ENCODE measurements at regions not wholly inside any gene's neighbourhood (a gene's known extent, or its start where the extent isn't known, plus 50 kb on each side); places are given as distances from the start of the nearest gene placed in this dataset.
"Not testable (repeated sequence)": the region's sequence is repeated elsewhere in the genome, so short reads cannot be mapped to it uniquely, and the experiment has no call there.

DNA sequence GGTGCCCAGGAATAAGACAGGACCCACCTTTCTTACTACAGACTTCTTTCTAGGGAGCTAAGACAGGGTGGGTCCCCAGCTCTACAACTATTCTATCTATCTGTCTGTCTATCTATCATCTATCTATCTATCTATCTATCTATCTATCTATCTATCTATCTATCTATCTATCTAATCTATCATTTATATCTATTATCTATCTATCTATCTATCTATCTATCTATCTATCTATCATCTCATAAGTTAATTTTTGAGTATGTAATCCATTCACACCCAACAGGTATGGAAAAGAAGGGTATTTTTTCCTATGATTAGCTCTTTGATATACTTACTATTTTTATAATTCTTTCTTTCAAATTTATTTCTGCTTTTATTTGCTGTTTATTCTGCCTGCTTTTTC, 55.9 kb downstream of the BAMBI start:
- no peaks in the 10 kb centered on the region for H3K36me3 Mint-ChIP-seq
- H3K27ac Mint-ChIP-seq = no peak overlapping the region
- H3K4me3 Mint-ChIP-seq = no peak overlapping the region
- peaks cover 7% of the 10 kb centered on the region for H3K4me1 Mint-ChIP-seq
- peaks cover 7% of the 10 kb centered on the region for H3K9me3 Mint-ChIP-seq
- peaks cover 1% of the 10 kb centered on the region for H3K27me3 Mint-ChIP-seq
- ATAC-seq = no peak

- no peak overlapping the region for H3K4me3 Mint-ChIP-seq
- H3K27ac Mint-ChIP-seq = no peak overlapping the region
- peaks cover 5% of the 10 kb centered on the region for H3K27me3 Mint-ChIP-seq
- peaks cover 7% of the 10 kb centered on the region for H3K9me3 Mint-ChIP-seq
- H3K4me1 Mint-ChIP-seq = peaks cover 7% of the 10 kb centered on the region
- ATAC-seq = no peak
- H3K36me3 Mint-ChIP-seq = no peaks in the 10 kb centered on the region
These were observed 56.3 kb downstream of the BAMBI start for GRCh38 chr10:28733647-28734046.

- Mint-ChIP-seq H3K27me3 (peaks cover 10% of the 10 kb centered on the region), H3K9me3 (peaks cover 7% of the 10 kb centered on the region), H3K4me3 (no peak overlapping the region), H3K27ac (no peak overlapping the region), H3K4me1 (peaks cover 7% of the 10 kb centered on the region), H3K36me3 (no peaks in the 10 kb centered on the region)
- ATAC-seq = no peak
These were observed 57.8 kb downstream of the BAMBI start for GRCh38 chr10:28734938-28735759.

DNA sequence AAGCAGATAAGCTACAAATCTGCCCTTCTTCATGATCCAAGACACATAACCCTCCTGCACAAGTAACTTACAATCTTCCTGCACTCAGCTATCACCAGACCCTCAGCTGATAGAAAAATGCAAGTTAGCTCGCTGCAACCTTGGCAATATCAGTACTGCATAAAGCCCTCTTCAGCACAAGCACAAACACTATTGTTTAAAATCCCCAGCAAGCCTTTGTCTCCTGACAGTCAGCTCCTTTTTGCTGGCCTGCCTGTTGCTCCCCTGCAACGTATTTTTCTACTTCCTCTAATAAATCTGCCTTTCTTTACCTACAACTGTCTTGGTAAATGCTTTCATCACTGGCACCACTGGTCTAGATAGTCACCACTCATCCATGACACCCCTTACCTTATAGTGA, 59.8 kb downstream of the BAMBI start:
- Mint-ChIP-seq H3K36me3 (no peaks in the 10 kb centered on the region), H3K27ac (no peak overlapping the region), H3K4me1 (no peaks in the 10 kb centered on the region), H3K27me3 (peaks cover 10% of the 10 kb centered on the region), H3K4me3 (no peak overlapping the region), H3K9me3 (peaks cover 7% of the 10 kb centered on the region)
- no peak for ATAC-seq

GRCh38 chr10:28738200-28738599, 60.9 kb downstream of the BAMBI start:
- Mint-ChIP-seq H3K9me3 (peaks cover 3% of the 10 kb centered on the region), H3K27ac (no peak overlapping the region), H3K36me3 (no peaks in the 10 kb centered on the region), H3K4me1 (no peaks in the 10 kb centered on the region), H3K27me3 (peaks cover 10% of the 10 kb centered on the region), H3K4me3 (no peak overlapping the region)
- ATAC-seq = no peak

GRCh38 chr10:28743576-28743975, 66.3 kb downstream of the BAMBI start:
- Mint-ChIP-seq H3K4me1 (no peaks in the 10 kb centered on the region), H3K27me3 (peaks cover 5% of the 10 kb centered on the region), H3K4me3 (no peak overlapping the region), H3K9me3 (peaks cover under 1% of the 10 kb centered on the region), H3K27ac (no peak overlapping the region), H3K36me3 (no peaks in the 10 kb centered on the region)
- ATAC-seq = no peak

DNA sequence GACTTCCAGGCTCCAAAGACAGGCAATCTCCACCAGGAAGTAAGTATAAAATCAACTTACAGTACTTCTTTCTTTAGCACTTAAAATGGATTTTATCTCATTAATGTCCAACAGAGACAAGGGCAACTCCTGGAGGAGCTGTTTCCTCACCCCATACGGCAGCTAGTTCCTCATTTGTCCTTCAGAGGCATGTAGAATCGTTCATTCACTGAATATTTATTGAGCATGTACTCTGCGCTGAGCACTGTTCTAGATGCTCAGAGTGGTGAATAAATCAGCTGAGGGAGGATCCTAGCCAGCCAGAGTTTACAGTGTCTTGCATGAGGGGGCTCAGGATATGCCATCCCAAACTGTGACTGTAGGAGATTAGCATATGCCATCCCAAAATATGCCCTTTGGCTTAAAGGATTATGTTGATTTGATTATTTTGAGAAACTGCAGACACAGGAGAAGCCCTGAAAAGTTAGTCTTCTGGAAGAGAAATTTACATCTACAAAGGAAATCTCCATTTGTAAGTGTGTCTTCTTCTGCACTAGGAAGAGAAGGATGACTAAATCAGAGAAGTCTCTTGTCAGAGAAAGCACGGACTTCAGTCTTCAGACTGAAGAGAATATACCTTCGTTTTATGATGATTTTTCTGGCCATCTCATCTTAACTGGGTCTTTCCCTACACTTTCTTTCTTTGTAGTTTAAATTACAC, 66.9 kb downstream of the BAMBI start:
- no peaks in the 10 kb centered on the region for H3K36me3 Mint-ChIP-seq
- peaks cover 4% of the 10 kb centered on the region for H3K9me3 Mint-ChIP-seq
- no peak for ATAC-seq
- H3K27me3 Mint-ChIP-seq = no peaks in the 10 kb centered on the region
- H3K4me3 Mint-ChIP-seq = no peak overlapping the region
- H3K4me1 Mint-ChIP-seq = no peaks in the 10 kb centered on the region
- H3K27ac Mint-ChIP-seq = no peak overlapping the region

- H3K4me1 Mint-ChIP-seq = no peaks in the 10 kb centered on the region
These were observed 77.8 kb downstream of the BAMBI start for GRCh38 chr10:28754930-28755718.

GRCh38 chr10:28761084-28761846, 83.9 kb downstream of the BAMBI start:
- no peaks in the 10 kb centered on the region for H3K27me3 Mint-ChIP-seq
- H3K36me3 Mint-ChIP-seq = no peaks in the 10 kb centered on the region
- no peaks in the 10 kb centered on the region for H3K4me1 Mint-ChIP-seq
- H3K4me3 Mint-ChIP-seq = no peak overlapping the region
- peaks cover 4% of the 10 kb centered on the region for H3K9me3 Mint-ChIP-seq
- no peak overlapping the region for H3K27ac Mint-ChIP-seq
- ATAC-seq = no peak

More at GRCh38 chr10:28754930-28755718, 77.8 kb downstream of the BAMBI start:
- no peak overlapping the region for H3K27ac Mint-ChIP-seq
- no peak for ATAC-seq
- peaks cover 9% of the 10 kb centered on the region for H3K27me3 Mint-ChIP-seq
- H3K9me3 Mint-ChIP-seq = peaks cover 10% of the 10 kb centered on the region
- H3K4me3 Mint-ChIP-seq = no peak overlapping the region
- no peaks in the 10 kb centered on the region for H3K36me3 Mint-ChIP-seq

DNA sequence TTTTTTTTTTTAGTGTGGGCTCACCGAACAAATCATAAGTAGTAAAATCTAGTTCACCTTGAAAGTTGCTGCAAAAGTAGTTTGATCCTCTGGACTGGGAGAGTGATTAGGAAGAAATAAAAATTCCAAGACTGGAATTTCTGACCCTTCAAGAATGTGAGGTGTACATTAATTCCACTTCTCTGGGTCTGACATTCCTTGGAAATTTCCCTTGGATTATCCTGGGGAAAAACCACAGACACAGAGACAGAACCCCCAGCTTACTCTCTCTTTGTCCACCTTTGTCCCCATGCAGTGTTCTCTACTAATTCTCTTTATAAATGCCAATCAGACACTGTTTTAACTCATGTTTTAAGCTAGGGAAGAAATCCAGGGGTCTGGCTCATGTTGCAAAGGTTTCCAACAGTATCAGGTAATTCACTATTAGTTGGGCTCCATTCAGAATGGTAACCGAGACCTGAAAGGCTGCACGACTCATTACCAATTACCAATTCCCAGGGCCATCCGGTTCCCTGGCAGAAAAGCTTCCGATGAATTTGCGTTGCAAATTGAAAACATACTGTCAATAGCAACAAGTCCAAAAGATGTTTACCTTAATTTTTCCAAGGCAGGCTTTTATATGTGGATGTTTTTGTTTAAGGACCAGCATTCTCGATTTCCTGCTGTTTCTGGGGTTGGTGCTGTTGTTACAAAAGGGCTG, 86.3 kb downstream of the BAMBI start:
- Mint-ChIP-seq H3K9me3 (peaks cover 4% of the 10 kb centered on the region), H3K4me1 (no peaks in the 10 kb centered on the region), H3K27me3 (no peaks in the 10 kb centered on the region), H3K27ac (no peak overlapping the region), H3K4me3 (no peak overlapping the region), H3K36me3 (no peaks in the 10 kb centered on the region)
- ATAC-seq = no peak

GRCh38 chr10:28765641-28766040, 88.3 kb downstream of the BAMBI start:
- no peaks in the 10 kb centered on the region for H3K4me1 Mint-ChIP-seq
- no peaks in the 10 kb centered on the region for H3K9me3 Mint-ChIP-seq

DNA sequence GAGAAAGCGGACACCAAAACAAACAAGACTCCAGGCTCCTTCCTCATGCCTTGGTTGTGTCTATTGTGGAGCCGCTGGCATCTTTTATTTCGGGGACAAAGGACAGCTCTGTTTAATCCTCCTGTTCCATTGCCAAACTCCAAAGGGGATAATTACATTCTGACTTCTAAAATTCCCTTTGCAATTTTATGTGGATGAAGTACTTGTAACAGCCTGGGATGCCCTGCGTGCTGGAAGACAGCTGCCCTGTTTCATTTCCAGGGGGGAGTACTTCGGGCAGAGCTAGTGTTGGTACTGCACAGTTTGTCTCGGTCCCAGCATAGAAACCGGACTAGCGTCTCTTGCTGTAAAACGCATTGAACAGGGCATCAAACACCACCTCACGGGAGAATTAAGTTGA, 90.9 kb downstream of the BAMBI start:
- Mint-ChIP-seq H3K4me3 (no peak overlapping the region), H3K27ac (no peak overlapping the region), H3K27me3 (no peaks in the 10 kb centered on the region), H3K36me3 (no peaks in the 10 kb centered on the region), H3K4me1 (no peaks in the 10 kb centered on the region), H3K9me3 (peaks cover 4% of the 10 kb centered on the region)
- no peak for ATAC-seq

More at GRCh38 chr10:28765641-28766040, 88.3 kb downstream of the BAMBI start:
- Mint-ChIP-seq H3K36me3 (no peaks in the 10 kb centered on the region), H3K27me3 (no peaks in the 10 kb centered on the region), H3K27ac (no peak overlapping the region), H3K4me3 (no peak overlapping the region)
- ATAC-seq = no peak

- Mint-ChIP-seq H3K36me3 (no peaks in the 10 kb centered on the region), H3K4me3 (no peak overlapping the region), H3K27ac (no peak overlapping the region), H3K27me3 (no peaks in the 10 kb centered on the region), H3K4me1 (no peaks in the 10 kb centered on the region), H3K9me3 (peaks cover 4% of the 10 kb centered on the region)
- no peak for ATAC-seq
These were observed 91.8 kb downstream of the BAMBI start for GRCh38 chr10:28769091-28769604.

- not testable (repeated sequence) for H3K9me3 Mint-ChIP-seq, H3K4me3 Mint-ChIP-seq, H3K4me1 Mint-ChIP-seq, H3K27me3 Mint-ChIP-seq, H3K27ac Mint-ChIP-seq, ATAC-seq, H3K36me3 Mint-ChIP-seq
These were observed 94.3 kb downstream of the BAMBI start for GRCh38 chr10:28771580-28772090.
